ENCODE measurements at regions not wholly inside any gene's neighbourhood (a gene's known extent, or its start where the extent isn't known, plus 50 kb on each side); places are given as distances from the start of the nearest gene placed in this dataset.

DNA sequence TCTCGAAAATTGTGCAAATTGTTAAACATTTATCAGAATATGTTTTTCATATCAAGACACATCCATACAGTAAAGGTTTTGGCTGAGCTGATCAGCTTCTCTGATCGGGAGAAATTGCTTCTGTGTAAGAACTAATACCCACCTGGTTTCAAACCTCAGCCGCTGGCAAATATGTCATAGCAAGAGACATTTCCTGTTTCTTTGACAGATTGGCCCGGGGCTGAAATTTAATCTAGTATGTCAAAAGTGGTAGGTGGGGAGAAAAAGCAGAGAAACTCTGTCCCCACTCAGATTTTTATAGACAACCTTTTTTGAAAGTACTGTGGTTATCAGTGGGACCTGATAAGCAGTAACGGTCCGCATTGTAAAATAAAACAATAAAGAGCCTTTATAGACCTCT lies 88.8 kb upstream of the SLC24A5 start:
- H3K4me3 ChIP-seq (ENCODE audit: low read depth, low read length): no peak overlapping the region
- in situ Hi-C loops (cut with HindIII; ENCODE audit: low sequenced_read_pairs): no loop called here
- DNase-seq (ENCODE audit: low read depth): no peak
- TF ChIP-seq, protein P1, sequence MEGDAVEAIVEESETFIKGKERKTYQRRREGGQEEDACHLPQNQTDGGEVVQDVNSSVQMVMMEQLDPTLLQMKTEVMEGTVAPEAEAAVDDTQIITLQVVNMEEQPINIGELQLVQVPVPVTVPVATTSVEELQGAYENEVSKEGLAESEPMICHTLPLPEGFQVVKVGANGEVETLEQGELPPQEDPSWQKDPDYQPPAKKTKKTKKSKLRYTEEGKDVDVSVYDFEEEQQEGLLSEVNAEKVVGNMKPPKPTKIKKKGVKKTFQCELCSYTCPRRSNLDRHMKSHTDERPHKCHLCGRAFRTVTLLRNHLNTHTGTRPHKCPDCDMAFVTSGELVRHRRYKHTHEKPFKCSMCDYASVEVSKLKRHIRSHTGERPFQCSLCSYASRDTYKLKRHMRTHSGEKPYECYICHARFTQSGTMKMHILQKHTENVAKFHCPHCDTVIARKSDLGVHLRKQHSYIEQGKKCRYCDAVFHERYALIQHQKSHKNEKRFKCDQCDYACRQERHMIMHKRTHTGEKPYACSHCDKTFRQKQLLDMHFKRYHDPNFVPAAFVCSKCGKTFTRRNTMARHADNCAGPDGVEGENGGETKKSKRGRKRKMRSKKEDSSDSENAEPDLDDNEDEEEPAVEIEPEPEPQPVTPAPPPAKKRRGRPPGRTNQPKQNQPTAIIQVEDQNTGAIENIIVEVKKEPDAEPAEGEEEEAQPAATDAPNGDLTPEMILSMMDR (IDR thresholded peaks at IDR 0.05; ENCODE audit: low read depth, low read length, missing control alignments): no peak

DNA sequence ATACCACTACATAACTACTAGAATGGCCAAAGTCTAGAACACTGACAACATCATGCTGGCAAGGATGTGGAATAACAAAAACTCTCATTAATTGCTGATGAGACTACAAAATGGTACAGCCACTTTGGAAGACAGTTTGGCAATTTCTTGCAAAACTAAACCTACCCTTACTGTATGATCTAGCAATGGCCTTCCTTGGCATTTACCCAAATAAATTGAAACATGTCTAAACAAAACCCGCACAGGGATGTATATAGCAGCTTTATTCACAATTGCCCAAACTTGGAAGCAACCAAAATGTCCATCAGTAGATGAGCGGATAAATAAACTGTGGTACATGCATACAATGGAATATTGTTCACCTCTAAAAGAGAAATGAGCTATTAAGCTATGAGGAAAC lies 87.9 kb upstream of the SLC24A5 start:
- in situ Hi-C loops (cut with HindIII; ENCODE audit: low sequenced_read_pairs): no loop called here
- DNase-seq (ENCODE audit: low read depth): no peak
- TF ChIP-seq, protein P1 (IDR thresholded peaks at IDR 0.05; ENCODE audit: low read depth, low read length, missing control alignments): no peak
- H3K4me3 ChIP-seq (ENCODE audit: low read depth, low read length): no peak overlapping the region

DNA sequence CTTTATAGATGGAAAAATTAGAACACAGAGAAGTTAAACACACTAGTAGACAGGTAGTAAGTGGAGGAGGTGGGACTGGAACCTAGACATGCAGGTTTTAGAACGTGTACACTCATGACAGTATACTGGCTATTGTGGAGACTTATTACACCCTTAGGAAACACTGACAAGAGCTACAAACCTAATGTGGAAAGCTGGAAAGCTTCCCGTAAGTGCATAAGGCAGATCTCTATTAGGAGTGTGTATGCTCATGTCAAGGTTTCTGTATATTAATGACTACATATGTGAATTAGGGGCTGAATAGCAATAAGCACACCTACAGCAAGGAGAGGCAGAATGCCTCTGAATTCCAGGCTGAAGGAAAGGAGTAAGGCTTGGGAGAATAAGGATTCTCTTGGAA lies 82.6 kb upstream of the SLC24A5 start:
- H3K4me3 ChIP-seq (ENCODE audit: low read depth, low read length): no peak overlapping the region
- TF ChIP-seq, protein P1 (IDR thresholded peaks at IDR 0.05; ENCODE audit: low read depth, low read length, missing control alignments): no peak
- no peak for DNase-seq (ENCODE audit: low read depth)
- in situ Hi-C loops (cut with HindIII; ENCODE audit: low sequenced_read_pairs): no loop called here

DNA sequence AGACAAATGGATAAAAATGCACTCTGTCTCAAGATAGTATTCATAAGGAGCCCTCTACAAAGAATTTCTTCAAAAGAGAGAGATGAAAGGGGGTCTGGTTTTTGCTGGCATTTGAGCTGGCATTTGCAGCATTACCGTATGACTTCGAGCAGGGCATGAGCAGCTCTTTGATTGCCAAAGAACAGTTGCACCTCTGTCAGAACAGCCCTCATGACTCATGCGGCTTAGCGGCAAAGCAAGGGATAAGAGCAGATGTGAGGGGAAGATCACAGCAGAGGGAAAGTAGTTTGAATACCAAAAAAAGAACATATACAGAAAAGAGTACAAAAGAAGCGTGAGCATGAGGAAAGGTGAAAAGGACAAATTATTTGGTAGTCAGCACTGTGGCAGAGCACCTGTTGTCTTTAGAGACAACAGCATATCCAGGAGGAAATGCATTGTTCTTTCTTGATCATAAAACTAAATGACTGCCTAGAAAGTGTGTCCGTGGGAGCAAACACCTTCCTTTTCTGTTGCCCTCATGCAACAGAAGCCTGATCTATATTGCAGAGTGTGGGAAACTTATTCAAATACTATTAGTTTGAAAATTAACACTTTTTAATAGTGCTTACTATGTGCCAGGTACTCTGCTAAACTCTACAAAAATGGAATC lies 80.5 kb upstream of the SLC24A5 start:
- no peak for DNase-seq (ENCODE audit: low read depth)
- in situ Hi-C loops (cut with HindIII; ENCODE audit: low sequenced_read_pairs): no loop called here
- TF ChIP-seq, protein P1 (IDR thresholded peaks at IDR 0.05; ENCODE audit: low read depth, low read length, missing control alignments): no peak
- no peak overlapping the region for H3K4me3 ChIP-seq (ENCODE audit: low read depth, low read length)

DNA sequence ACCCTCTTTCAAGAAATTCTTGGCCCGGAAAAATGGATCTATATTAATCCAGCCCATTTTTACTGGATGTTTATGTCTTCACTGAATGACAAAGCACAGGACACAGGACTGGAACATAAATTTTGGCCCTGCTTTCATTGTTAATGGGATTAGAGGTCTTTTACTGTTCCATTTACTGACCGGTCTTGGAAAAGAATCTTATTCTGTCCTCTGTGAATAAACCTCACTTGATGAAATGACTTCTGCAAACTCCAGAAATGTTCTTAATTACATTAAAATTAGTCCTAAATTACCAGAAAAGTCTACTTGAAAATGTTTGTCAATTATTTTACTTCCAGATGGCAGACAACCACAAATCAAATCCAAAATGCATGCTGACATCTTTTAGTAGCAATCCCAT lies 79.3 kb upstream of the SLC24A5 start:
- in situ Hi-C loops (cut with HindIII; ENCODE audit: low sequenced_read_pairs): no loop called here
- no peak overlapping the region for H3K4me3 ChIP-seq (ENCODE audit: low read depth, low read length)
- TF ChIP-seq, protein P1 (IDR thresholded peaks at IDR 0.05; ENCODE audit: low read depth, low read length, missing control alignments): no peak
- no peak for DNase-seq (ENCODE audit: low read depth)

DNA sequence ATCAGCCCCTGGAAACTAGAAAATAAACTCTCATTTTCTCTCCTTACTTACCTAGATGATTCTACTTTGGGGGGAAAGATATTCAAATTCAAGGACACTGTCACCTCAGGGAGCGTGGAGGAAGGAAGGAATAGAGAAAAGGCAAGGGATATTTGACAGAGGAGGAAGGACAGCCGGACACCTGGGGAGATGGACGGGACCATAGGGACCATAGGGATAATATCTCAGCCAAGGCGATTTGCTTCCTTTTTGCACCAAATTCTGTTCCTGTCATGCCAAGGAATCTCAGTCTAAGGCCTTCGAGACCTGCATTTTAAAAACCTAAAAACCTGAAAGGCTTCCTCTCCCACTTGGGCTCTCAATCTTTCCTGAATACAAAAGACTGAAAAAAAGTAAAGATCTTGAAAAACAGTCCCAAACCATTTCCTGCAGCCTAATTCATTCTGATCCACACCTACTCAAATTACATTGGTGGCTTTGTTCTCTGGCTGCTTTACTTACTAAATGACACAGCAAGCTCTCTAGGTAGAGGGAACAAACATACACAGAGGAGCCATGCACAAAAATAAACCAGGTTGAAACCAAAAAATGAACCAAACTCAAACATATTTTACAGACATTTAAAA lies 73.9 kb upstream of the SLC24A5 start:
- H3K4me3 ChIP-seq (ENCODE audit: low read depth, low read length): no peak overlapping the region
- DNase-seq (ENCODE audit: low read depth): no peak
- in situ Hi-C loops (cut with HindIII; ENCODE audit: low sequenced_read_pairs): no loop called here
- TF ChIP-seq, protein P1 (IDR thresholded peaks at IDR 0.05; ENCODE audit: low read depth, low read length, missing control alignments): no peak

Measured in astrocyte of the cerebellum (primary cell).